Central memory CD8-positive, alpha-beta T cell (primary cell): ENCODE measurements at regions not wholly inside any gene's neighbourhood (a gene's known extent, or its start where the extent isn't known, plus 50 kb on each side); places are given as distances from the start of the nearest gene placed in this dataset.

Source experiments
- ATAC-seq: fragments of 150-1000 bp; cut with Tn5 transposase; replicated peaks from 2 replicates; pipeline ENCODE4 v1.10.0; 2022; ENCODE audit warnings: mild to moderate bottlenecking, moderate FRiP score, moderate number of reproducible peaks; ENCODE audit not compliant: poor library complexity, severe bottlenecking; ENCODE audit errors: extremely low read depth
- DNase-seq, 2 donors: peaks; one replicate each; pipeline ENCODE4 v3.0.0; 2021; ENCODE audit warnings: low spot score in 2 of 2
- H3K27ac Mint-ChIP-seq: one replicate; pipeline ENCODE4 v1.8.0; 2022; ENCODE audit warnings: low read depth, mild to moderate bottlenecking, moderate library complexity, mixed read lengths
- H3K27me3 Mint-ChIP-seq: one replicate; pipeline ENCODE4 v1.8.0; 2022; ENCODE audit warnings: mixed read lengths
- H3K36me3 Mint-ChIP-seq: one replicate; pipeline ENCODE4 v1.8.0; 2022; ENCODE audit warnings: mild to moderate bottlenecking, moderate library complexity, mixed read lengths; ENCODE audit not compliant: insufficient read depth
- H3K4me1 Mint-ChIP-seq: one replicate; pipeline ENCODE4 v1.8.0; 2022; ENCODE audit warnings: mixed read lengths
- H3K4me3 Mint-ChIP-seq: one replicate; pipeline ENCODE4 v1.8.0; 2022; ENCODE audit warnings: mild to moderate bottlenecking, moderate library complexity, mixed read lengths
- H3K9me3 Mint-ChIP-seq: one replicate; pipeline ENCODE4 v1.8.0; 2022; ENCODE audit warnings: mixed read lengths

DNA sequence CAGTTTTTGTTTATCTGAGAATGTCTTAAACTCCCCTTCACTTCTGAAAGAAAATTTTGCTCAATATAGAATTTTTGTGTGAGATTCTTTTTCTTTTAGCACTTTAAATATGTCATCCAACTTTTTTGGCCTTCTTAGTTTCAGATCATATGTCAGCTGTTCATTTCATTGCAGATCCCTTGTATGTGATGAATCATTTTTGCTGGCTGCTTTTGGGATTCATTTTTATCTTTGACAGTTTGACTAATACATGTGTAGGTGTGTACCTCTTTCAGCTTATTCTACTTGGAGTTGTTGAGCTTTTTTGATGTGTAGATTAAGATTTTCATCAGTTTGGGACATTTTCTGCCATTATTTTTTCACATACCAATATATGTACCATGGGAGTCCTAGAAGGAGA lies 156.8 kb downstream of the FASLG start:
- Mint-ChIP-seq H3K9me3 (no peaks in the 10 kb centered on the region), H3K4me3 (no peak overlapping the region), H3K4me1 (peaks cover 31% of the 10 kb centered on the region), H3K27ac (no peak overlapping the region), H3K36me3 (no peaks in the 10 kb centered on the region), H3K27me3 (no peaks in the 10 kb centered on the region)
- ATAC-seq (no peak), DNase-seq (no peak)

DNA sequence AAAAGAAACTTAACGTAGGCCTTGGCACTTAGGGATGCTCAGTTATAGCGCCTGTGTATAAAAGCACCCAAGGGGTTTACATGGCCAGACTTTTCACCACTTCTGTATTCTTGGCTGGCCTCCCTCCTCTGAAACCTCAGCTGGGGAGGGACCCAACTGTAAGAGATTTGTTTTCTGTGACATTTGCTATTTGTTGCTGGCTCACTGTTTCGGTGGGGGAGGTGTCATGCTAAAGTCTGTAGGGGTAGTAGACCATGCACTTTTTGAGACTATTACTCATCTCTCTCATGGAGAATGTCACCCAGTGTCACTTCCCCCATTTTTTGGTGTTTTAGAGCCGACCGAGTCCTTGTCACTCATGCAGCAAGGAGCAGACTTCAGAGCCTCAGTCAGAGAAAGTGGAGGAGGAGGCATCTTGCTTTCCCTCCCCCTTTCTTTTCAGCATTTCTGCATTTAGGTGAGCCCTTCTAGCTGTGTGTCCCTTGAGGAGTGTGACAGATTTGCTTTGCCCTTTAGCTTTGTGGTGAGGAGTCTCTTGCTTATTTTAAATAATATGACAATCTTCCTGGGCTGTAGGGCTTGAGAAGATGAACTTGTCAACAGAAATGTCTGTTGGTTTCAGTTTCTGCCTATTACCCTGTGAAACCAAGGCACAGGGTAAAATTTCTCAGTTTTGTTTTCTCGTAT lies 160.1 kb downstream of the FASLG start:
- Mint-ChIP-seq H3K4me1 (peaks cover 31% of the 10 kb centered on the region), H3K4me3 (peak overlapping the region; percentile 63)

DNA sequence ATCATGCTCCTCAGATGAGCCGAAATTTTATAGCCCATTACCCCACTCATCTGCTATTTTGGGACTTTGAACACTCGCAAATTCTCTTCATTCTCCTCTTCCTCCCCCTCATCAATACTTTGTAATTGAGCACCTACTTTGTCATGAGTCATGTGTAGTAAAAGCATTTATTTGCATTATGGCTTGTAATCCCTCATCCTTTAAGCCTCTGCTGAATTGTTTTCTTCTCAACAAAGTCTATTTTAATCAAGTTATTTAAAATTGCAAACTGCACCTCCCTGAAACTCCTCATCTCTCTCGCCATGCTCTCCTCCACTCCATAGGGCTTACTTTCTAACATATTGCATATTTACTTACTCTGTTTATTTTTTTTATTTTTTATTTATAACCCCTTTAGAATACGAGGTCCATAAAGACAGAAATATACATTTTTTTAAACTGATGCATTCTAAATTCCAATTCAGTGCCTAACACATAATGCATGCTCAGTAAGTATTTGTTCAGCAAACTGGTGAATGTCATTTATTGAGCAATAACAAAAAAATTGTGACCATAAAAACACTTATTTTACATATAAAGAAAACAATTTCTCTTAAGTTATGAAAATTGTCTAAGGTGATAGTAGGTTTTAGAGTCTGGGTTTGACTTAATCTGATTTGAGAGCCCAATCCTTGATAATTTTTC lies 161.7 kb downstream of the FASLG start:
- no peaks in the 10 kb centered on the region for H3K9me3 Mint-ChIP-seq
- no peaks in the 10 kb centered on the region for H3K27me3 Mint-ChIP-seq
- H3K4me1 Mint-ChIP-seq: peaks cover 31% of the 10 kb centered on the region
- peak overlapping the region; percentile 2 for H3K4me3 Mint-ChIP-seq
- DNase-seq (no peak), ATAC-seq (no peak)
- H3K36me3 Mint-ChIP-seq: peaks cover 2% of the 10 kb centered on the region
- peak overlapping the region; percentile 88 for H3K27ac Mint-ChIP-seq

More for the DNA sequence above, 160.1 kb downstream of the FASLG start:
- H3K27ac Mint-ChIP-seq: peak overlapping the region; percentile 88
- DNase-seq (peak in 1 of 2 donors; percentile 28), ATAC-seq (peak; percentile 69)
- no peaks in the 10 kb centered on the region for H3K27me3 Mint-ChIP-seq
- H3K36me3 Mint-ChIP-seq: peaks cover 2% of the 10 kb centered on the region
- no peaks in the 10 kb centered on the region for H3K9me3 Mint-ChIP-seq

DNA sequence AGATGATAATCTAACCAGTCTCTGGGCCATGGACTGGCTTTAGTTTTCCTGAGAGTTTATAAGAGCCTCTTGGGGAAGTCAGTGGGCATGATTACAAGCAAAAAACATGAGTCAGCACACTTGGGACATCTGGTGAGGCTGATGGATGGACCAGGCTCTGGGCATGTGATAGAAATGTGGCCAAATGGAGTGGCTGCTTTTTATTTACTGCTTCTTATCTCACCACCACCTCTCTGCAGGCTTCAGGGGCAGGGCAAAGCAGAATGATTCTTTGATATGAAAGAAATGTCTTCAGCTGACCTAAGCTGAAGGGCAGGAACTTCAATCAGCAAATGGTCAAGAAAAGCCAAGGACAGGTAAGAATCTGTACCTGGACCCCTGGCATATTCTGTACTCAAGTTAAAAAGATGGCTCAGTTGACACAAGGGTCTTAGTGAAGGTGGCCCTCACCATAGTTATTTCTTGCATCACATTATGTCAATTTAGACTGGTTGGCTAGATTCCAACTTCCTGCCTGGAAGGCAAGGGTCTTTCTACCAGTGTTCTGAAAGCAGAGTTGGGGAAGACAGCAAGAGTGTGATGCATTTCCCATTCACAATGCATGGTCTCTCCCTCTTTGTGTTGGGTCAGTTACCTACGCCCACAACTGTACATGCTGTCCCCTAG lies 162.8 kb downstream of the FASLG start:
- Mint-ChIP-seq H3K4me1 (peaks cover 25% of the 10 kb centered on the region), H3K36me3 (peaks cover 2% of the 10 kb centered on the region), H3K27me3 (no peaks in the 10 kb centered on the region), H3K4me3 (no peak overlapping the region), H3K9me3 (no peaks in the 10 kb centered on the region), H3K27ac (no peak overlapping the region)
- ATAC-seq: no peak
- DNase-seq: no peak

DNA sequence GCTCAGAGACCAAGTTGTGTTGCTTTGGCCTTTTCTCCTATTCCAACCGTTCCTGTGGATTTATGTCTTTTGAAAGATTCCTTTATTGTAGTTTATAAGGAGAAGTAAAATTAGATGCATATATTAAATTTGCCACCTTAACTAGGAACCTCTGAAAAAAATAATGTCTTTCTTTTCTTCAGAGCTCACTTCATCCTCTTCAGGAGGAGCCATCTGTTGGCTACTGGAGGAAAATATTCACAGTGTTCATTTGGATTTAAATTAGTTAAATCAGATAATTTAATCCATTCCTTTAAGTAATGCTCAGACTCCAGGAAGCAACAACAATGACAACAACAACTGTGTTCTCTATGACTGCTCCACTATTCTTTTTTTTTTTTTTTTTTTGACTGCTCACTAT lies 164.0 kb downstream of the FASLG start:
- H3K4me1 Mint-ChIP-seq: peaks cover 19% of the 10 kb centered on the region
- H3K27ac Mint-ChIP-seq: no peak overlapping the region
- ATAC-seq: no peak
- no peak overlapping the region for H3K4me3 Mint-ChIP-seq
- H3K9me3 Mint-ChIP-seq: no peaks in the 10 kb centered on the region
- DNase-seq: no peak
- H3K36me3 Mint-ChIP-seq: peaks cover 2% of the 10 kb centered on the region
- no peaks in the 10 kb centered on the region for H3K27me3 Mint-ChIP-seq

DNA sequence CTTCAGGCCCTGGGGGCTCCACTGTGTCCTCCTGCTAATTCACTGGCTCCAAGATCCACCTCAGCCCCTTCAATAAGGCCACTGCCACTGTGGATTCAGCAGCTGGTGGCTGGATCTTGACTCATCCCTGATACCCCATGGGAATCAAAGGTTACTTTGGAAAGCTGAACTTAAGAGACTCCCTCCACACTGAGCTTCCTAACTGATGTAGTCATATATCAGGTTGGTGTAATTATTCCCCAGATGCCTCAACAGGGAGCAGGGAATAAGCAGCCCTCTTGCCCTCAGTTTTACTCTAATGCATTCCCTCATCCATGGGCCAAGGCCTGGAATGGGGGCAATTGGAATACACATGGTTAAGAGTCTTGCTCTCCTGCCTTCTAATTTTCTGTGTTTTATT lies 164.6 kb downstream of the FASLG start:
- H3K9me3 Mint-ChIP-seq: no peaks in the 10 kb centered on the region
- no peaks in the 10 kb centered on the region for H3K27me3 Mint-ChIP-seq
- H3K36me3 Mint-ChIP-seq: peaks cover 2% of the 10 kb centered on the region
- peaks cover 12% of the 10 kb centered on the region for H3K4me1 Mint-ChIP-seq
- ATAC-seq (no peak), DNase-seq (no peak)
- H3K27ac Mint-ChIP-seq: no peak overlapping the region
- no peak overlapping the region for H3K4me3 Mint-ChIP-seq

DNA sequence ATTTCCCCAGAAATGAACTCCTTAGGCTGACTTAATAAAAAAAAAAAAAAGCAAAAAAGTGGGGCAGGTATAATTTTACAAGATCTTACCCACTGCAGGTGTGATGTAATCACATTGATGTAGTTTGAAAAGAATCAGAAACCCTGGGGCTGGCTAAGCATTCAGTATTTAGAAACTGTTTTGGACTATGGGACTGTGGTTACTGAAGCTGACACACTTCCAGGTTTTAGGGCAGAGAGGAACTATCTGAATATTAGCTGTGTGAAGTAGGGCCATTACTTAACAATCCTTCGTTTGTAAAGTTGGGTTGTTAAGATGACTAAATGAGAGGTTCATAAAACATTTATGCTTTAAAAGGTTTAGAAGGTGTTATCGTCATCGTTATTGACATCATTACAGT lies 165.3 kb downstream of the FASLG start:
- no peak for ATAC-seq
- Mint-ChIP-seq H3K9me3 (no peaks in the 10 kb centered on the region), H3K27ac (no peak overlapping the region), H3K4me1 (peaks cover 6% of the 10 kb centered on the region), H3K4me3 (no peak overlapping the region), H3K27me3 (no peaks in the 10 kb centered on the region), H3K36me3 (peaks cover 2% of the 10 kb centered on the region)
- no peak for DNase-seq

DNA sequence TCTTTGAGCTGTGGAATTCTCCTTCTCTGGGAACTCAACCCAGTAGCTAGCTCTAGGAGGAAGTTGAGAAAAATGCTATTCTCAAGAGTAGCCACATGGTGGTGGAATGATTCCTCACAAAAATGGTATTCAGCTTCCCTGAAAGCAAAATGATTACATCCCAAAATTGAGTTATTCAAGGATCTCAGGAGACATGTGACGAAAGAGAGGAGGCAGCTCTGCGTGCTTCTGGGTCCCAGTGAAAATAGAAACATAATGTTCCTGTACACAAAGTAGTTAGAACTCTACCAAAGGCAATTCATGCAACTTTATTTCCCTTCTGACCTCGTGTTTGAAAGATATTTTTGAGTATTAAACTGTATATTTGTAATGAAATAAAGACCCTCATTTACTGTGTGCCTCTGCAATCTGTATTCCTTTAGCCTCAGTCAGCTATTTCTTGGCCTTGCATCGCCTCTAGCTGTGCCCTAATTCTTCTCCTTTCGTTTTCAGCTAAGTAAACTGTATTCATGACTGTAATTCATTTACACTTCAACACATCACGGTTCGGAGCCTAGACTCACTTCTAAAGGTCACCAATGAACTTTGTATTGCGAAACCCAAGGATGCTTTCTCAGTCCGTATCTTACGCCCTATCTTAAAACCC lies 167.3 kb downstream of the FASLG start:
- Mint-ChIP-seq H3K27me3 (no peaks in the 10 kb centered on the region), H3K9me3 (no peaks in the 10 kb centered on the region), H3K4me3 (no peak overlapping the region), H3K27ac (no peak overlapping the region), H3K4me1 (no peaks in the 10 kb centered on the region), H3K36me3 (peaks cover 2% of the 10 kb centered on the region)
- DNase-seq: no peak
- peak; percentile 52 for ATAC-seq

DNA sequence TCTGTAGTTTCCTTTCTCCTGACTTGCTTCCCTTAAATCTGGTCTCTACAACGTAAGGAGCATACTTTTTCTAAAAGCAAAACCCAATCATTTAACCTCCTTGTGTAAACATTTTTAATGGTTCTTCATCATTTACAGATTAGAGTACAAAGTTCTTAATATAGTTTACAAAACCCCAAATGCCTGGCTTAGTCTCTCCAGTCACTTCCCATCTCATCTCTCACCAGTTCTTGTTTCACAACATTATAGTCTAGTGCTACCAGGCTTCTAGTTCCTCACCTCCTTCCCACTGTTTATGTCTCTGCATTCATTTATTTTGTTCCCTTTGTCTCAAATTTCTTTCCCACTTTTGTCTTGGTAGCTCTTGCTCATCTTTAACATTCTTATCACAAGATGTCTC lies 168.4 kb downstream of the FASLG start:
- Mint-ChIP-seq H3K4me3 (no peak overlapping the region), H3K27ac (no peak overlapping the region), H3K27me3 (no peaks in the 10 kb centered on the region), H3K4me1 (peaks cover 4% of the 10 kb centered on the region), H3K36me3 (peaks cover 2% of the 10 kb centered on the region), H3K9me3 (no peaks in the 10 kb centered on the region)
- DNase-seq (no peak), ATAC-seq (no peak)

DNA sequence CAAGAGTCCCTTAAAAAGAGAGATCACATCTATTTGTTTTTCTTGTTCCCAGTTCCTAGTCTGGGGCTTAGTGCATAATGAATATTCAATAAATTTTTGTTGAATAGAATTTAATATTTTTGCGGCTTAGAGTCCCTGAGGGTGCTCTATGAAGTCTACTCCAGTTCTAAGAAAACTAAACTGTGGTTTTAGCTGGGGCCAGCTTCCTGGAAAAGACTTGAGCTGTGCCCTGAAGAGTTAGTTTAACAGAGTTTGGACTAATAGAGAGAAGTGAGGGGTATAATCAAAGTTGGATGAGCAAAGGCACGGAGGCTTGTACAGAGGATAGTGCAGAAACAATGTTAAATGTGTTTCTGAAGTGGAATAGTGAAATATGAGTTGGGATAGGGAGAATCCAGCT lies 168.9 kb downstream of the FASLG start:
- H3K36me3 Mint-ChIP-seq: no peaks in the 10 kb centered on the region
- H3K27me3 Mint-ChIP-seq: no peaks in the 10 kb centered on the region
- H3K27ac Mint-ChIP-seq: no peak overlapping the region
- no peak overlapping the region for H3K4me3 Mint-ChIP-seq
- DNase-seq (no peak), ATAC-seq (no peak)
- H3K9me3 Mint-ChIP-seq: no peaks in the 10 kb centered on the region
- H3K4me1 Mint-ChIP-seq: peaks cover 8% of the 10 kb centered on the region

DNA sequence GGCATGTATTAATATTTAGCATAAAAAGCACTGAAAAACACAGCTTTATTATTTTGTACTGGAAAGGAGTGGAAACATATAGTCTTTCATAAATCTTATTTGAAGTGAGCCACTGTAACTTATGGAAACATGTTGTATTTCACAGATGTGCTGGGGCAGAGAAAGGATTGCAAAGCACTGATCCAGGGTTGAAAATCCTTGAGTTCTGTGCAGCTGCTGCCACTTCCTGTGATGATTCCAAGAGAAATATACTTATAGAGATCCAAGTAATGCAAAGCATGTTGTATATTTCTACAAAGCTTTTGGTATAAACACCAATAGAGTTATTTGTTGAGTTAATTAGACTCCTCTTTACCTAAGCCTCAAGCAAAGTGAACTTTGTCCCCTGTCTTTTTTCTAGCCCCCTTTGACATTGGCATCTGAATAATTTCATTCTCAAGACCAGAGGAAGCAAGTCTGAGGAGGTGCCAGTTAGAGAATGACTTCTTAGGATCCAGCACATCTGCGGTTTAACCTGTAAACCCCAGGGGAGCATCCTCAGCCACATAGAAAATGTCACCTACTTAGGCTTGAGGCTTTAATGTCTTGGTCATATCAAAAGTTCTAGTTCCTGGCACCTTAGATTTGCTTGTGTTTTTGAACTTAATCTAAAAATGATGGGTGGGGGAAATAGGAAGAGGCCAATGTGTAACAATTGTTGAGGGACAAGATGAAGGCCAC lies 173.3 kb downstream of the FASLG start:
- Mint-ChIP-seq H3K9me3 (no peaks in the 10 kb centered on the region), H3K27me3 (no peaks in the 10 kb centered on the region), H3K4me1 (peaks cover 8% of the 10 kb centered on the region), H3K27ac (no peak overlapping the region), H3K4me3 (no peak overlapping the region), H3K36me3 (no peaks in the 10 kb centered on the region)
- DNase-seq (no peak), ATAC-seq (no peak)

DNA sequence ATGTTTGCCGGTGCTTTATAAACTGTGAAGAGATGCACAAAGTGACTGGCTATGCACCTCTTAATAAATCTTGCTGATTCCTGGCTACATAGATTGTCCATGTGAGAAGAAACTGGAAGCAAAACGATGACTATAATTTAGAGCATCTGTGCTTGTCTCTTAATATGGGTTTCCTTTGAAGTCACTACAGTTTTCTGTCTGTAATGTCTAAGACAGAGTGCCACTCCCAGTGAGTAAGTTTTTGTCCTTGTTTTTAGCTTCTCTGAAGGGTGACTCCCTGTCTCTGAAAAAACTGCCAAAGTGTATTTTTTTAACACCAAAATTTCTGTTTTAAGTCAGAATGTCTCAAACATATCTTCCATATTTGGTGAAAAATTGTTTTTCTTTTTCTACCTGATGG lies 175.1 kb downstream of the FASLG start:
- H3K27me3 Mint-ChIP-seq: no peaks in the 10 kb centered on the region
- no peak overlapping the region for H3K27ac Mint-ChIP-seq
- H3K36me3 Mint-ChIP-seq: peaks cover 2% of the 10 kb centered on the region
- no peaks in the 10 kb centered on the region for H3K9me3 Mint-ChIP-seq
- peaks cover 16% of the 10 kb centered on the region for H3K4me1 Mint-ChIP-seq
- no peak overlapping the region for H3K4me3 Mint-ChIP-seq
- DNase-seq (no peak), ATAC-seq (no peak)
